ENCODE measurements at regions not wholly inside any gene's neighbourhood (a gene's known extent, or its start where the extent isn't known, plus 50 kb on each side); places are given as distances from the start of the nearest gene placed in this dataset.

GRCh38 chr15:38059665-38060064 is 125.2 kb downstream of the TMCO5A start:
- TF ChIP-seq CTCF (IDR thresholded peaks at IDR 0.05) (no peak), EZH2 (IDR thresholded peaks at IDR 0.05; ENCODE audit: borderline replicate concordance, insufficient read depth, low read depth, low read length, poor library complexity, severe bottlenecking) (no peak)
